Stimulated activated CD4-positive, alpha-beta T cell treated with anti-CD3 and anti-CD28 coated beads, Interleukin-4, amount 100 ng/mL, for 1 hour (primary cell): ENCODE measurements at regions not wholly inside any gene's neighbourhood (a gene's known extent, or its start where the extent isn't known, plus 50 kb on each side); places are given as distances from the start of the nearest gene placed in this dataset.
A peak's percentile ranks its signal among the peaks of the same experiment; 100 is the strongest.
"Not testable (repeated sequence)": the region's sequence is repeated elsewhere in the genome, so short reads cannot be mapped to it uniquely, and the experiment has no call there.

Experiments
- DNase-seq: peaks from one replicate; pipeline ENCODE4 v3.0.0-alpha.2; 2020

GRCh38 chr6:134421501-134421900 is 103.6 kb upstream of the SGK1 start:
- no peak for DNase-seq

GRCh38 chr6:134420614-134421181 is 102.8 kb upstream of the SGK1 start:
- no peak for DNase-seq

- no peak for DNase-seq
Measured at GRCh38 chr6:134419716-134420115, 101.8 kb upstream of the SGK1 start.

GRCh38 chr6:134416418-134417154 is 98.7 kb upstream of the SGK1 start:
- no peak for DNase-seq

DNA sequence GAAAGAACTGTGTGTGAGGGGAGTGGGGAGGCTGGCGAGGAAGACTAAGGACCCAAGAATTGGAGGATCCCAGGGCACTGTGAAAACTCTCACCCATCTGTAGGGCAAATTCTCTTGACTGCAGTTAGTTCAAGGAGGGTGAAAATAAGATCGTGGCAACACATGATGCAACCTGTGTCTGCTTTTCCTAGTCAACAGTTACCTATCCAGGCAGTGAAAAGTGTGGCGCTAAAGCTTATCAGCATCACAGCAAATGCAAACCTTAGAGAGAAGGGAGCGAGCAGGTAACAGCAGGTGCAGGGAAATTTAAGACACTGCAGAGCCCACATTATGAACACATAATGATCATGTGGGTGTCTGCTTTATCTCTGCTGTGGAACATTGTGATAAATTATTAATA is 97.7 kb upstream of the SGK1 start:
- DNase-seq = no peak

- no peak for DNase-seq
Measured at GRCh38 chr6:134415194-134415593, 97.3 kb upstream of the SGK1 start.

GRCh38 chr6:134414793-134415192 is 96.9 kb upstream of the SGK1 start:
- DNase-seq = no peak

DNA sequence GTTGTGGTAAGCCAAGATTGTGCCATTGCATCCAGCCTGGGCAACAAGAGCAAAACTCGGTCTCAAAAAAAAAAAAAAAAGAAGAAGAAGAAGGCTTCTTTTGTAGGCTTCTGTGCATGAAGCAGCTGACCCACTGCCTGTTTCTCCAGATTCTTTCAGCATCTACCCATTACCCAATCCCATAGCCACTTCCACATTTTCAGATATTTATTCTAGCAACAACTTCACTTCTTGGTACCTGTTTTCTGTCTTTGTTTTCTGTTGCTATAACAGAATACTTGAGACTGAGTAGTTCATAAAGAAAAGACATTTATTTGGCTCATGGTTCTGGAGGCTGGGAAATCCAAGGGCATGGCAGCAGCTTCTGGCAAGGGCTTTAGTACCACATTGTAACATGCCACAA is 95.3 kb upstream of the SGK1 start:
- no peak for DNase-seq

DNA sequence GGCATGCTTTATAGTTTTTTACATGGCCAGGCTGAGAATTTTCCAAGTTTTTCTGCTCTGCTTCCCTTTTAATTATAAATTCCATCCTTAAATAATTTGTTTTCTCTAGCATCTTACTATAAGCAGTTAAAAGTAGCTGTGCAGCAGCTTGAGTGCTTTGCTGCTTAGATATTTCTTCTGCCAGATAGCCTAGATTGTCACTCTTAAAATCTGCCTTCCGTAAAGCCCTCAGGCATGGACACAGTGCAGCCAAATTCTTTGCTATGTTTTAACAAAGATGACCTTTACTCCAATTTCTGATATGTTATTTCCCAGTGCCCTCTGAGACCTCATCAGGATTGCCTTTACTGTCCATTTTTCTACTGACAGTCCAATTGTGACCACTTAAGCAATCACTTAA is 92.6 kb upstream of the SGK1 start:
- DNase-seq = no peak

GRCh38 chr6:134407791-134408190 is 89.9 kb upstream of the SGK1 start:
- no peak for DNase-seq

DNA sequence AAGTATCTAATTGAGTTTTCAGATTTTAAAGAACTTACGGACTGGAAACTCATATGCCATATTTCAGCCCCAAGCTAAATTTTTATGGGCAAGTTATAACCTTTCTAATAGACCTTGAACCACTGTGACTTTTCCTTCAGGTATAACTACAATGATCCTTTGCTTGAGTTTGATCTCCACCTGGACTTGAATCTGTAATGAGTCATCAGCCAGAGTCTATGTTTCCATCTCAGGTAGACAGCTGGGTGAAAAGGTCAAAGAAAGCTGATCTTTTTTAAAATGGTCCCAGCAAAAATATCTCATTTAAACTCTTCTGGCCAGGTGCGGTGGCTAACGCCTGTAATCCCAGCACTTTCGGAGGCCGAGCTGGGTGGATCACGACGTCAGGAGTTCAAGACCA is 88.4 kb upstream of the SGK1 start:
- DNase-seq = no peak

DNA sequence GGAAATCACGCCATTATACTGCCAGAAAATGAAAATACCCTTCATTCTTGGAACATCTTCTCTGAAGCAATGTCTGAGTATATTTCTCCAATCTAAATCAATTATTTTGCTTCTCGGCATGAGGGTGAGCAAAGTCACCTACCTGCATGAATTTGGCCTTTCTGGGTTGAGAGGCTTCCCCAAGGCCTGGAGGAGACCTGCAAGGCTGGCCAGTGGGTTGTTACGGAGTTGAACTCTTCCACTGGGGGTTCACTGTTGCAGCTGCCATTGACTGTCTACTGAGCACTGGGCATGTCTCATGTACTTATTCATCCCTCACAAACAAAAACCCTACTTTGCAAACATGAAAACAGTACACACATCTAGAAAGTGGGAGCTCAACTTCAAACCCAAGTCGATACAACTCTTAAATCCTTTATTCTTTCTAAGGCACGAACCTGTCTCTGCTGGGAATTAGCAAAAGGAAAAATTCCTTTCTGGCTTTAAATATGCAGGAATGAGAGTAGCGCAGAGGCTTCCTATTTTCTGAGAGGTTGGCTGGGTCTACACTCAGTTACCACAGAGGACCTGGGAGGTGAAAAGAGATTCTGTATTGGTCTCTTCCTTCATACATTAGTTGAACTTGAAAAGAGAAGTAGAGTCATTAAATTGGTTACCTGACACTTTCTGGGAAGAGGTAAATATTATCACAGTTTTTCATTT is 87.6 kb upstream of the SGK1 start:
- DNase-seq = no peak

DNA sequence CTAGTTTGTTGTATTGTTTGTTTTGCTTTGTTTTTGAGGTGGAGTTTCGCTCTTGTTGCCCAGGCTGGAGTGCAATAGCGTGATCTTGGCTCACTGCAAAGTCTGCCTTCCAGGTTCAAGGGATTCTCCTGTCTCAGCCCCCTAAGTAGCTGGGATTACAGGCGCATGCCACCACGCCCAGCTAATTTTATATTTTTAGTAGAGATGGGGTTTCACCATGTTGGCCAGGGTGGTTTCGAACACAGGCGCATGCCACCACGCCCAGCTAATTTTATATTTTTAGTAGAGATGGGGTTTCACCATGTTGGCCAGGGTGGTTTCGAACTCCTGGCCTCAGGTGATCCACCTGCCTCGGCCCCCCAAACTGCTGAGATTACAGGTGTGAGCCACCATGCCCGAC is 85.4 kb upstream of the SGK1 start:
- not testable (repeated sequence) for DNase-seq

GRCh38 chr6:134402372-134402984 is 84.6 kb upstream of the SGK1 start:
- DNase-seq = peak; percentile 16

GRCh38 chr6:134400941-134401340 is 83.0 kb upstream of the SGK1 start:
- no peak for DNase-seq

GRCh38 chr6:134398453-134398852 is 80.5 kb upstream of the SGK1 start:
- no peak for DNase-seq

DNA sequence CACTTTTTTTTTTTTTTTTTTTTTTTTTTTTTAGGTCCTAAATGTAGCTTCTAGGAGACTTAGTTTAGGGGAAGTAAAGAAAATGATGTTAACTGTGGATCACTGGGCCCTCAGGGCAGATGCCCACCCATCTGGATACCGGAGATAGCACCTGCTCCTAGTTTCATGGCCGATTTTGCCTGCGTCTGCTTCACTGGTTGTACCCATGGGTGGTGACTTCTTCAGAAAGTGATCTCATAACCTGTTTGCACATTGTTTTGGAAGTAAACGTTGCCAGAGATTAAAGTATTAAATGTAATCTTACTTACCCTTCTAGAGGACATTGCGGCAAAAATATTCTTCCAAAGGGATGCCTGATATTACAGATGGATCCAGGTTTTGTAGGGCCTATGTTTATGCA is 79.8 kb upstream of the SGK1 start:
- DNase-seq = no peak

DNA sequence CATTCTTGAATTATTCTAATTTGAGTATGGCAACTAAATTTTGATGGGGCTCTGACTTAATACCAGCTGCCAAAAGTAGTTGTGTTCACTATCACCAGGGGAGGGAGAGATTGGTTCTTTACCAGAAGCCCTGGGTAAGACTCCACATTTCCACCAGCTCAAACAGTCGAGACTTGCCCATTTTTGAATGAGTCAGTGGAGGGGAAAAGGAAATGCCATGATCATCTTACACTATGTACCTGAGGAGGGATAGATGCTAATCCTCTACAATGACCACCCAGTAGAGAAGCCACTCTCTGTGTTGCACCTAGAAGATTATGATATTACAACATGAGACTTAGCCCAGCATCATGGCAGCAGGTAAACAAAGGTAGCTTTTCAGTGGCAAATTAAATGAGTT is 77.0 kb upstream of the SGK1 start:
- no peak for DNase-seq

- no peak for DNase-seq
Measured at GRCh38 chr6:134394208-134394607, 76.3 kb upstream of the SGK1 start.

DNA sequence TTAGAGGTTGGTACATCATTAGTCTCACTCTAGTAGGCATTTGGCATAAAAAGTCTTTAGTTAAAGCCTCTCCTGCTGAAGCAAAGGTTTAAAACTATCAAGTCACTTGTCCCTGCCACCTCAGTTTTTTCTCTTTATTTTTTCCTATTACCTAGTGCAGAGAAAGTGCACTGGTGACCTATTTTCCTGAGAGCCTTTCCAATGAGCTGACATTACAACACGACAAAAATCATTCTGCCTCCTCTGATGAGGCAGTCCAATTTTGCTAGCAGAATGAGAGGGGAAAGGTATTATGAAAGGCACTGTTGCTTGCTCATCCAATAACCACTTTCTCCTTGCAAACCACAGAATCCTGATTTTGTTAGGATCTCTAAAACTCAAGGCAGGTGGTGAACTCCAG is 73.3 kb upstream of the SGK1 start:
- no peak for DNase-seq

DNA sequence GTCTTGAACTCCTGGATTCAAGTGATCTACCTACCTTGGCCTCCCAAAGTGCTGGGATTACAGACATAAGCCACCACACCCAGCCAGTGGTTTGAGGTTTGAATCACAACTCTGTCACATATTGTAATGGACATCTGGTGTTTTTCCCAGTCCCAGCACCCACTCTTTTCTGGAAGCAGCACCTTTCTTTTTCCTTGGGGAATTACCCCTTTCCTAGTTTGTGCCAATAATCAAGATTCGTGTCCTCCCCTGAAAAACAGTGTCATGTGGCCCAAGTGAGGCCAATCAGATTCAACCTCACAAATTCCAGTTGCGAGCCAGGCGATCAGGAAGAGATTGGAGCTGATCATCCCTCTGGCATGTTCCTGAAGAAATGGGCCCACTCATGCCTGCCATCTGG is 71.7 kb upstream of the SGK1 start:
- DNase-seq = no peak

DNA sequence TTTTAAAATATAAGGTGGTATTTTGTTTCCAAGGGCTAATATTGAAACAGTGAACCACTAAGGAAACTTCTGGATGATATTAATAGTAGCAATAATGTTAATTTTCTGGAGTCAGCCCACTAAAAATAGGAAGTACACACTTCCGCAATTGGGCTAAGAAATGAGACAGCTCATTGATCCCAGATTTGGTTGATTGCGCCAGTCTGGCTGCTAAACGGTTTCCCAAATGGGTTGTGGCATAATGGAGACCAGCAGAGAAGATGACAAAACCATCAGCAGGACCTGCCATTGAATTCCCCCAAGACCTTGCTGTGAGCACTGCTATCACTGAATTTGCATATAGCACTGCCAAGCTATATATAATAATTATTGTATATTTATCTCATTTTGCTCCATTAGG is 71.2 kb upstream of the SGK1 start:
- DNase-seq = no peak

GRCh38 chr6:134386482-134386881 is 68.6 kb upstream of the SGK1 start:
- not testable (repeated sequence) for DNase-seq

DNA sequence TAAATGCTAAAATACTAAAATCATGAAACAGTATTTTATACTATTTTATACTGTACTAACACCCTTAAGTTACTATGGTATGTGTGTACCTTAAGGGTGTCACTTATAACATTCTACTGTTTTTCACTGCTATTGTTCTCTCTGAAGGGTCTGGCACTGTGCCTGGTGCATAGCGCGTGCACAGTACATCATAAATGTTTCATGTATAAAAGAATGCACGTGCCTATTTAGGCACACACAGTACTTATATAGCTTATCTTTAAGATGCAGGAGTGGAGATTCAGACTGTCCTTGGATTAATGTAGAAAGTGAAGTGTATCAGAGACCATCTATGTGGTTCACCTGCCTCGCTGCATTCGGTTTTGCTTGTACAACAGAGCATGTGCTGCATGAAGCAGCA is 64.0 kb upstream of the SGK1 start:
- DNase-seq = no peak
